ENCODE measurements at regions not wholly inside any gene's neighbourhood (a gene's known extent, or its start where the extent isn't known, plus 50 kb on each side); places are given as distances from the start of the nearest gene placed in this dataset.

DNA sequence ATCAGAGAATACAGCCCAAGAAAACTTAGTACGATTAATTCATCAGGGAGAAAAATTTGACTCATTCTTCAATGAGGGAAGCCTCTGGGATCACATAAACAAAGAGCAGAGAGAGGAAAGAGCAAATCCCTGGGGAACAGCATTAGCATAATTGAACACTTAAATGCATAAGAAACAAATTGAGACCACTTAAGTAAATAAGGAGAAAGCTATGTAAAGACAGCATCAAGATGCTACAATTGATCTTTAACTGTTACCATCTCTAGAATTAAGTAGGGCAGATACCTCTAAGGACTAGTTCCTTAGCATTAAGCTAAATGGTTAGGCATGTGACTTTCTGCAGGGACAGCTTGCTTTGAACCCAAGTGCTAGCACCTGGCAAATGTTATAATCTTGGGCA is 265.1 kb upstream of the NEGR1 start:
- TF ChIP-seq POLR2A (IDR thresholded peaks at IDR 0.05): no peak
- TF ChIP-seq, protein P1, sequence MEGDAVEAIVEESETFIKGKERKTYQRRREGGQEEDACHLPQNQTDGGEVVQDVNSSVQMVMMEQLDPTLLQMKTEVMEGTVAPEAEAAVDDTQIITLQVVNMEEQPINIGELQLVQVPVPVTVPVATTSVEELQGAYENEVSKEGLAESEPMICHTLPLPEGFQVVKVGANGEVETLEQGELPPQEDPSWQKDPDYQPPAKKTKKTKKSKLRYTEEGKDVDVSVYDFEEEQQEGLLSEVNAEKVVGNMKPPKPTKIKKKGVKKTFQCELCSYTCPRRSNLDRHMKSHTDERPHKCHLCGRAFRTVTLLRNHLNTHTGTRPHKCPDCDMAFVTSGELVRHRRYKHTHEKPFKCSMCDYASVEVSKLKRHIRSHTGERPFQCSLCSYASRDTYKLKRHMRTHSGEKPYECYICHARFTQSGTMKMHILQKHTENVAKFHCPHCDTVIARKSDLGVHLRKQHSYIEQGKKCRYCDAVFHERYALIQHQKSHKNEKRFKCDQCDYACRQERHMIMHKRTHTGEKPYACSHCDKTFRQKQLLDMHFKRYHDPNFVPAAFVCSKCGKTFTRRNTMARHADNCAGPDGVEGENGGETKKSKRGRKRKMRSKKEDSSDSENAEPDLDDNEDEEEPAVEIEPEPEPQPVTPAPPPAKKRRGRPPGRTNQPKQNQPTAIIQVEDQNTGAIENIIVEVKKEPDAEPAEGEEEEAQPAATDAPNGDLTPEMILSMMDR (IDR thresholded peaks at IDR 0.05): no peak

Data from ovary (tissue), 3 donors.